ENCODE measurements at regions not wholly inside any gene's neighbourhood (a gene's known extent, or its start where the extent isn't known, plus 50 kb on each side); places are given as distances from the start of the nearest gene placed in this dataset.
A peak's percentile ranks its signal among the peaks of the same experiment; 100 is the strongest.
"Not testable (repeated sequence)": the region's sequence is repeated elsewhere in the genome, so short reads cannot be mapped to it uniquely, and the experiment has no call there.

DNA sequence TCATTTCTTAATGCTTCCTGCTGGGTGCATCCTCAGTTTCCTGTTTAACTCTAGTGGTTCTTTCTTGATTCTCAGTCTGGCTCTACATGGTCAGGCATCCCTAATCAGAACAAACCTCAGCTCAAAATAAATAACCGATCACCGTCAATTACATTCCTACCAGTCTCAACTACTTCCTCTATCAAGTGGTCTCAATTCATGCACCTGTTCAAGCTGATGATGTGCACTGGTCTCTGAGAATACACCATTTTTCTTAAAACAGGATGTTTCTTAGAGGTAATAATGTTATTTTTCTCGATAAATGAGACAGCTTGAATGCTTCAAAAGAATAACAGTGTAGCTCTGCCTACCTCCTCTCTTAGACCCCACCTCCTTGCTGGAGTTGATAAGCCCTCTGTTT lies 420.9 kb downstream of the SOCS6 start:
- DNase-seq, result no peak

DNA sequence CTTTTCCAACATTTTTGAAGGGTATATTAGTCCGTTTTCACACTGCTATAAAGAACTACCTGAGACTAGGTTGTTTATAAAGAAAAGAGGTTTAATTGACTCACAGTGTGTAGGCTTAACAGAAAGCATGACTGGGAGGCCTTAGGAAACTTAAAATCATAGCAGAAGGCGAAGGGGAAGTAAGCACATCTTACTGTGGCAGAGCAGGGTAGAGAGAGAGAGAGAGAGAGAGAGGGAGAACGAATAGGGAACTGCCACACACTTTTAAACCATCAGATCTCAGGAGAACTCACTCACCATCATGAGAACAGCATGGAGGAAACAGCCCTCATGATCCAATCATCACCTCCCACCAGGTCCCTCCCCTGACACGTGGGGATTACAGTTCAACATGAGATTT lies 420.3 kb downstream of the SOCS6 start:
- DNase-seq, result no peak

DNA sequence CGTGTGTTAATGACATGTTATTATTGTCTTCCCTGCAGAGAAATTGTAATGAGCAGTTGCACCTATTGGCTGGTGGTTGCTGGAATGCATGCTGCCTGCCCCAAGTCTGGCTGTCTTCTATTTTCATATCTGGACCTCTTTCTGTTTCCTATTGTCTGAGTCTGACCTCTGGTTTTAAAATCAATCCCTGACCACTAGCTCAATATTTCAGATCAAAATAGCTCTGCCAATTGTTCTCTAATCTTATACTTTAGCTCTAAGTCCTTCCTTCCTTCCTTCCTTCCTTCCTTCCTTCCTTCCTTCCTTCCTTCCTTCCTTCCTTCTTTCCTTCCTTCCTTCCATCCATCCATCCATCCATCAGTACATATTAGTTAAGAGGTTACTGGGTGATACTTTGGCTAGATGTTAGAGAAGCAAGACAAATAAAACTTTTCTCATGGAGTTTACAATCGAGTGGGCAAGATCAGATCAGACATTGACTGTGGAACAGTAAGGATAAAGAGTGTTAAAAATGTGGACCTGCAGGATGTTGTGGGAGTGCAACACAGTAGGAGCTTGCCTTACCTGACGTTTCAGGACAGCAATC lies 417.1 kb downstream of the SOCS6 start:
- peak in 2 of 3 experiments; percentile 31 to 79 for DNase-seq

DNA sequence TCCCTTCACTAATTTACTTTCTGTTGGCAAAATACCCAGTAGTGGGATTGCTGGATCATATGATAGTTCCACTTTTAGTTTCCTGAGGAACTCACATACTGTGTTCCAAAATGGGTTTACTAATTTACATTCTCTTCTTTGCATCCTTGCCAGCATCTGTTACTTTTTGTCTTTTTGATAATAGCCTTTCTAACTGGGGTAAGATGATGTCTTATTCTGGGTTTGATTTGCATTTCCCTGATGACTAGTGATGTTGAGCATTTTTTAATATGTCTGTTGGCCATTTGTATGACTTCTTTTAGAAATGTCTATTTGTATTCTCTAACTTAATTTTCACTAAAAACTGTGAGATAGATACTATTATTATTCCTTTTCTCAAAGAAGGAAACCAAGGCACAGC lies 411.7 kb downstream of the SOCS6 start:
- no peak for DNase-seq

DNA sequence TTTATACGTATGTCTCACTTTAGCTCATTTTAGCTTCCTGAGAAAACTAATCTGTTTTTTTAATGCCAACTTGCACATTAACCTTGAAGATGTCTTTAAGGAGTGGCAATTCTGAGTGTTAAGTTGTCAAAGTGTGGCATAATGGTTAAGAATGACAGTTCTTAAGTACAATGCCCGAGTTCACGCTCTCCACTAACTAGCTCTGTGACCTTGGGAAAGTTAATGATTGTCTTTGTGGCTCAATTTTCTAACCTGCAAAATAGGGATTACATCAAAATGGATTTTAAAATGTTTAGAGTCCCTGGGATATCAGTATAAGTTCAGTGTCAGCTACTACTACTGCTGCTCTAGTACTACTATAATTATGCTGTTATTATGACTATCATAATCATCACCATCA lies 409.7 kb downstream of the SOCS6 start:
- DNase-seq, result no peak

DNA sequence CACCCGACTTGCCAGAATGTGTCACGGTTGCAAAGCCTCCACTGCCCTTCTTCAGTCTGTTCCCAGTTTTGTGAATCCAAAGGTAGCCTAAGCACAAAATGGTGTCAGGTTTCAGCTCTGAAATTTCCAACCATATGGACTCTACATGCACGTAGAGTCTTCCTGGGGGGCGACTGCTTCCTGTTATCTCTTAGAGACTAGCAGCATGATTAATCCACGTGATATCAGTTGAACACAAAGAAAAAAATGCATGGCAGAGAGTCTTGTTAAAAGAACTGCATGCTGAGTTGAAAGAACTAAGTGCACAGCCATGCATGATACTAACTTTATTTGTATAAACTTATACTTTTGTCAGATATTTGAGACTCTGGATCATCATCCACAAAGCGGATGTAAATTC lies 404.4 kb downstream of the SOCS6 start:
- no peak for DNase-seq

DNA sequence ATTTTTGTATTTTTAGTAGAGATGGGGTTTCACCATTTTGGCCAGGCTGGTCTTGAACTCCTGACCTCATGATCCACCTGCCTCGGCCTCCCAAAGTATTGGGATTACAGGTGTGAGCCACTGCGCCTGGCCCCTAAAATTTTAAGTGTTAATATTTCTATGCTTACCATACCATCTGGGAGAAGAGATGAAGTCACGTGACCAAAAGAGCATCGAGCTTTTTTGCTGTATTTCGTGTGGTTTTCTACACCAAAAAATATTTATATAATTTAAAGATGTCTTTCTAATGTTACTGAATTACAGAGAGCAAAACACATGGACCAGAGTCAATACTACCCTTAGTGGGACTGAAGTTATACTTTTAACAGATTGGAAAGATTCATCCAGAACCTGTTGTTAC lies 400.9 kb downstream of the SOCS6 start:
- DNase-seq, result not testable (repeated sequence)

DNA sequence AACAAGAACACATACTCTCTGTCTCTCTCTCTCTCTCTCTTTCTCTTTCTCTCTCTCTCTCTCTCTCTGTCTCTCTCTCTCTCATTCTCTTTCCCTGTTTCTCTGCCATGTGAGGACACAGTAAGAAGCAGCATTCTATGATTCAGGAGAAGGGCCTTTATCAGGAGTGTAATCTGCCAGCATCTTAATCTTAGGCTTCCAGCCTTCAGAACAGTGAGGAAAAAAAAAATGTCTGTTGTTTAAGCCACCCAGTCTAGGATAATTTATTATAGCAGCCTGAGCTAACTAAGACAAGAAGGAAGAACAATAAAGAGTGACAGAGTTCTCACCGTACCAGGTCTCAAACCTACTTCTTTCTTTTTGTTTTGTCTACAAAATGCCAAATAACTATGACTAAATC lies 399.4 kb downstream of the SOCS6 start:
- no peak for DNase-seq

DNA sequence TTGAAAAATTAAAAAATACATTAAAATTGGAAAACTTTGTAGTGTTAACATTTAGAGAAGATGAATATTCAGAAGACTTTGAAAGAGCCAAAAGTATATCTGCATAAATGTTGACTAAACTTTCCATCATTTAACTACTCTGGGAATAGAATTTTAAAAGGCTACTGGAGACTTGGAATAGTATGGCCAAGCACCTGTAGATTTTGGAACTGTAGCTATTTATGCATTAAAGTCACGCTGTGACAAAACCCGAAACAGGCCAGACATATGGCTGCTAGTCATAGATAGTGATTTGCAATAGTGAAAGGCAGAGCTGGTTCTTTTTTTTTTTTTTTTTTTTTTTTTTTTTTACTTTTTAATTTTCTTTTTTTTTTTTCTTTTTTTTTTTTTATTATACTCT lies 396.0 kb downstream of the SOCS6 start:
- no peak for DNase-seq

DNA sequence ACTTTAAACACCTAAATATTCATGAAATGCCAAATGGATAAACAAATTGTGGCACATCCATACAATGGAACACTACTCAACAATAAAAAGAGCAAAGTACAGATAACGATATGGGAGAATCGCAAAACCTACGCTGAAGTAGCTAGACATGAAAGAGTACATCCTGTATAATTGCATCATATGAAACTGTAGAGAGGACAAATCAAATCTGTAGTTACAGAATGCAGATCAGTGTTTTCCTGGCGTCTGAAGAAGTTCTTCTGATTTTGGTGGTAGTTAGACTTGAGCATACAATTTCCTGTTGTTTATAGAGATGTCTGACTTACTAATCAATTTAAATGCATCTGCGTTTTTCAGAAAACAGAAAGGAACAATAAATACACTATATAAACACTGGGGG lies 394.4 kb downstream of the SOCS6 start:
- no peak for DNase-seq

DNA sequence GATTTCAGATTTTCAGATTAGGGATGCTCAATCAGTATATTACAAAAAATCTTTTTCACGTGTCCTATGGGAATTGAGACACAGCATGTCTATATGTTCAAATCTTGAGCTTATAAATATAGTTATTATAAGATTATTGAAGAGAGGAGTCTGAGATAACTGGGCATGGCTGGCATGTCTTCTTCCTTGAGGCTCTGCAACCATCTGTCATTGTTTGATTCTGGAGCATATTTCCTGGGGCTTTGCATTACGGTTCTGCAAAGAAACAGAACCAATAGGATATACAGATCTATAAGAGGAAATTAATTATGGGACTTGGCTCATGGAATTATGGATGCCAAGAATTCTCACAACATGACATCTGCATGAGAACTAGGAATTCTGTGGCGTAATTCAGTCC lies 386.1 kb downstream of the SOCS6 start:
- no peak for DNase-seq

DNA sequence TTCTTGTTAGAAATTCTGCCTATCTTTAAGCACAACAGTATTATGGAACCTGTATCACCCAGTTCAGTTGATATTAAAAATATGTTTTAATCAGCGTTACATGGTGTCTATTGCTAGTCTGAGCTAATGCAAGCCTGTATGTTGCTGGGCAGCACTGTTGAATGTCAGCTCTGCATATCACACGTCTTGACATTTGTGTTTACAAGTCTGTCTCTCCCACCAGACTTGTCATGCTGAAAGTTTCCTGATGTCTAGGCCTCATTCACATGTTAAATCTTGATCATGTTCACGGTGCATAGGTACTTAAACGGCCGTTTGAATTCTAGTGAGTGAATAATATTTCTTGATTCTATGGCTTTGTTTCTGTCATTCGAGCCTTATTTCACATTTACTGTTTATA lies 385.0 kb downstream of the SOCS6 start:
- DNase-seq, result no peak

DNA sequence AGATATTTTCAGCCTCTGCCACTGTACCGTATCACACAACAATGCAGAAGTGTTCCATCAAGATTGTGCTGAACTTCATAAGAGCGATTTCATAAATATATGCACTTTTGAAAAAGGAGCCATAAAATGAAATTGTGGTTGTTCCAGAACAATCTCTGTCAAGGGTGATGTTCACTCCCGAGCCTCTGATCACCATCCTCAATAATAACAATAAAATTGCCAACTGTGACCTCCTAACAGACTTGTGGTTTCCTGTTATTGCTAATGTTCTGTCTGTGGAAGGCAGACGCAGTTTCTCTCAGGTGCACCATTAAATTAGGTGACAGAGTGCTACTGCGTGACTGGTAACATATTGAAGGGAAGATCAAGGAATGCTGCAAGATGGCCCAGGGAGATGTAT lies 383.7 kb downstream of the SOCS6 start:
- no peak for DNase-seq

DNA sequence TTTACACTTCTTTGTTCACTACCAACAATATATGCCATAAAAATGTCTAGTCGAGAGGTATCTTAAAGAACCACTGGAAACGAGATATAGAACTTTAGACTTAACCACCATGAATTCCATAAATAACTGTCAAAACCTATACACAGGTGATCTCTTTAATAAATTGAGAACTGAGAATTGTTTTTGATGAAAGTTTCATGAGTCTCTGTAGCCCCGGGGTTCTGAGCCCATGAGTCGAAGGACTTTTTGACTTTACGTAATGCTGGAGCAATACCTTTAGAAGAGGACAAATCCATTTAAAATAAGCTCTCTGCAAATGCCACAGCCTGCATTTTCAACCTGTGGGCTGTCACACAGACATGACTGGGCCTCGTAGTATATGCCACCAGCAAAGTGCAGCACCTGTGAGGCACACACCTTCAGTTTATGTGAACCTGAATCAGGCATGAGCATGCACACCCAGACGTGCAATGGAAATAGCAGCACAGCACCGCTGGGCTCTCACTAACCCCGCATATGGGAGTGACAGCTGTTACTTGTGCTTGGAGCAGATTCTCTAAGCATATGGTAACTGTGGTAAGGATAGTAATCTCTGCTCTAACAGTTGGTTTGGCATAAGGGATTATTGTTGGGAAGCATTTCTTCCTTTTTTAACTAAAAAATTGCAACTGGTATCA lies 383.2 kb downstream of the SOCS6 start:
- DNase-seq, result no peak

DNA sequence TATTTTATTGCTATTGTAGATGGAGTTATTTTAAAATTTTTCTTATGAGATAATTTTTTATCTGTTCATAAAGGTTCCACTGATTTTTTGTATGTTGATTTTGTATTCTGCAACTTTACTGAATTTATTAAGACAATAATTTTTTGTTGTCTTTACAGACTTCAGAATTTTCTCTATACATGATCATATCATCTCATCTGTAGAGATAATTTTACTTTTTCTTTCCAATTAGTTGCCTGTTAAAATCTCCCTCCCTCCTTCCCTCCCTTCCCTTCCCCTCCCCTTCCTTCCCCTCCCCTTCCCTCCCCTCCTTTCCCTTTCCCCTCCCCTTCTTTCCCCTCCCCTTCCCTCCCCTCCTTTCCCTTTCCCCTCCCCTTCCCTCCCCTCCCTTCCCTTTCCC lies 378.1 kb downstream of the SOCS6 start:
- no peak for DNase-seq

DNA sequence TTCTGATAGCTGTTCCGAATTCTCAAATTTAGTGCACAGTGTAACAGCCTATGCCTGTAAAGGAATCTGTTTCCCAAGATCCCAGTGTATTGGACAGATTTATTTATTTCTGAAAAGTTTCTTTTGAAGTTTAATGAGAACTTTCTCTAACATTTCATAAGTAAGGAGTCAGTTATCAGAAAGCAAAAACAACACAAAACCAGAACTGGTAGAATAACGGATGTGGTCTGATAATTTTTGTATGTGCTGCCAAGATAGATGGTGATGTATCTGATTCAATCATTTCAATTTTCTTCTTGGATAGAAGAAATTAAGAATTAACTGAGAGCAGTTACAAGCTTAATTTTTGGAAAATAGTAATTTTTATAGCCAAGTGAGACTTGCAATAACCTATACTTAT lies 374.3 kb downstream of the SOCS6 start:
- DNase-seq, result no peak

DNA sequence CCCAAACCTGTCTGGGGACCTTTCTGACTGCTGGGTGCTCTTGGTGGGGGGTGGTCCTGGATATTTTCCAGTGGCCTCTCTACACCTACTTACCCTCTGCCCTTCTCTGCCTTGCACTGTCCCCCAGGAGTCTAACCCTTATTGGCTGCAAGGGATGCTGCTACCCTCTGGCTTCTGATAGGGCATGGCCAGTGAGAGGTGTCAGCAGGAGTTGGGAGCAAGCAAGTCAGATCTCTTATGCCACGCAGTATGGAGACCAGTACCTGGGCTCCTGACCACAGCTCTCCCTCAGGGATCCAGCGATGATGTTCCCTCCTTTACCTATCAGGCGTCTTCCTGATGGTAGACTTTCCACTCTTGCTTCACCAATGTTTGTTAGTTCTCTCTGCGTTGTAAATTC lies 373.7 kb downstream of the SOCS6 start:
- DNase-seq, result no peak

DNA sequence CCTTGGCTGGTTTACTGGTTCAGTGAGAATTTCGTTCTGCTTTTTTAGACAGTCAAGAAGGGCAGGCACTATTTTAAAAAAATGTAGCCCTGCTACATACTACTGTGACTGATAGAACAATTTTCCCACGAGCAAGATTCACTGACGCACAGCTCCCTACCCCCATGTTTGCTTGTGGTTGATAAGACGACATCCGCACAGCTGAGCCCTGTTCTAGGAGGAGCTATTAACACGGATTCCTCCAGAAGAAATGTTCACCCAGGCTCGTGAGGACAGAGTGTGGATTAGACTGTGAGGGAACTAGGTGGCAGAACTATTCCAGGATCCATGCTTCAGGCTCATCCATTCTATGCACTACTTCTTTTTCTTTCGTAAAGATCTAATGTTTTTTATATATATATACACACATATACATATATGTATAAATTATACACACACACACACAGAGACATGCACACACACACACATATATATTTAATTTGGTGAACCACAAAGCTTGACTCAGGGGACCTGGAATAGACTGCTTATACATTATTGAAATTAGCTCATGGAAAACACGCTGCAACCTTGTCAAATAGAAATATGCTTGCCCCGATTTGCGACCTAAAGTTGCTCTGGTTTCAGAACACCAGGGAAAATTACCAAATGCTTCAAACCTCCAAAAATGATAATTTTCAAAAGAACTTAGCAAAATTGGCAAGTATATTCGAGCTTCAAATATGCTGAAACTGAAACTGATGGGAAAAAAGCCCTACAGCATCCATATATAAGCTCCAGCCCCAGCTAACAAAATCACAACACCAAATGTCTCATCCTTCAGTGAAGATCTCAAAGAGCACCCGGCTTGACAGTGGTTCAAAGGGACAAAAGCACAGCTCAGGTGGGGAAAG lies 370.4 kb downstream of the SOCS6 start:
- DNase-seq, result no peak

DNA sequence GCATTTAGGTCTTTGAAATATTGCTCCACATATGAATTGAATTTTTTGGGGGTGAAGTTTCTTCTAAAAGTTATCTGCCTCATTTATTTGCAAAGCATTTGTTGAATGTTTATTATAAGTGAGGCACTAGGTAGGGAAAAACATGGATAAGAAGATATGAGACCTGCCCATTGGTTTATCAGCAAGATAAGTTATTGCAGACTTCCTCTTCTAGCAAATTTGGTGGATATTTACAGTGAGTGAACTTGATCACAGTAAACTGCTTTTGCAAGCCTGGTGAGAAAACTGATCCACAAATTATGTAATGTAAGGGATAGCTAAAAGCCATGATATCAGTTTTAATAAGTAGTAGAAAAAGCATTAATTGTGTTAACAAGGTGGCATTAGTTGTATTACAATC lies 364.8 kb downstream of the SOCS6 start:
- no peak for DNase-seq

DNA sequence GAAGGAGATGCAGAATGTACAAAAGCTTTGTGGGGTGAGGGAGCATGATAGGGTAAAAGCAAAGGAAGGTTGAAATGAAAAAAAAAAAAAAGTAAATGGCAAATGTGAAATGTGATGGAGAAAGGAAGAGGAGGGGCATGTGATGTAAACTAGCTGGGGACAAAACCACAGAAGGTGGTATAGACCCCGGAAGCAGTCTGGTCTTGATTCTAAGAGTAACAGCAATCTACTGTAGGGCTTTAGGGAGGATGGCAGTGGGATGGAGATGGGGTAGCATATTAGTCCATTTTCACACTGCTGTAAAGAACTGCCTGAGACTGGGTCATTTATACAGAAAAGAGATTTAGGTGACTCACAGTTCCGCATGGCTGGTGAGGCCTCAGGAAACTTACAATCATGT lies 362.0 kb downstream of the SOCS6 start:
- DNase-seq, result no peak

DNA sequence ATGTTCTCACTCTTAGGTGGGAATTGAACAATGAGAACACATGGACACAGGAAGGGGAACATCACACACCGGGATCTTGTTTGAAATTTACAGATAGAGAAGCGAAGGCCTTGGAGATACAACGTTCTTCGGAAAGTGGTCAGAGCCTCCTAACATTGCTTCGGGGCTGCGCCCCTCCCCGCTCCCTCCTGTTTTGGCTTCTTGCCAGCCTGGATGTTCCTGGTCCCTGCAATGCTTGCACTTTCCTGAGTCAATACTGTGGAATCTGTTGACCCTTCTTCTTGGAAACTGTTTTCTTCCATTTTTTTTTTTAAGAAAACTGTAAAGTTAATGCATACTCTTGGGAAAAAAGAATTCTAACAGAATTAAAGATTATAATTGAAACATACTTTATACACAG lies 360.8 kb downstream of the SOCS6 start:
- DNase-seq, result no peak

DNA sequence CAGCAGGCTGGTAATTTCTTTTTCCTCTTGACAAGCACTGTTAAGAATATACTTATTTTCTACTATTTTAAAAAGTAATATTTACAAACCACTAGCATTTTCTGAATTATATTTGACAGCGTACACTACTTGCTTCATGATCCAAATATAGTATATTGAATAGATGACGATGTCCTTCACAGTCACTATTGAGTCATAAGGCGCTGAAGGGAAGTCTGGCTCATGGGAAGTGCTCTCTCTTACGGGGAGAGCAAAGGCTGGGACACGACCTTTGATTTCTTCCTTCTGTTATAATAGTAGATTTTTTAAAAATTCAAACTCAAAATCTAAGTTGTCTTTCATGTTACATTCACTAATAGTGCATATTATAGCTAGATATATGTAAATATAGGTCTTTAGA lies 357.1 kb downstream of the SOCS6 start:
- DNase-seq, result no peak

DNA sequence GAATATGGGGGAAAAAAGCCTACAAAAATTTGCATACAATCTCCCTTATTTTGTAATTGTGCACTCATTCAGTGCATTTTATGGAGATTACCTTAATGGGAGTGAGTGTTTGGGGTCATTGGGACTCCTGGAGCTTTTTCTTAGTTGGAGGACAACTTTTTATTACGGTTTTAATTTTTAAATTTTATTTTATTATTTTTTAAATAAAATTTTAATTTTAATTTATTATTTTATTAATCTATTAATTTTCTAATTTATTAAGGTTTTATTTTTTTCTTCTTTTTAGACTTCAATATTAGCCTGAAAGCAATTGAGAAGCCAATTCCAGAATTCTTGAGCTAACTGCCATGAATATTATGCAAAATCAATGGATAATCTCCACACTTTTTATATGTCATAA lies 355.0 kb downstream of the SOCS6 start:
- DNase-seq, result no peak

DNA sequence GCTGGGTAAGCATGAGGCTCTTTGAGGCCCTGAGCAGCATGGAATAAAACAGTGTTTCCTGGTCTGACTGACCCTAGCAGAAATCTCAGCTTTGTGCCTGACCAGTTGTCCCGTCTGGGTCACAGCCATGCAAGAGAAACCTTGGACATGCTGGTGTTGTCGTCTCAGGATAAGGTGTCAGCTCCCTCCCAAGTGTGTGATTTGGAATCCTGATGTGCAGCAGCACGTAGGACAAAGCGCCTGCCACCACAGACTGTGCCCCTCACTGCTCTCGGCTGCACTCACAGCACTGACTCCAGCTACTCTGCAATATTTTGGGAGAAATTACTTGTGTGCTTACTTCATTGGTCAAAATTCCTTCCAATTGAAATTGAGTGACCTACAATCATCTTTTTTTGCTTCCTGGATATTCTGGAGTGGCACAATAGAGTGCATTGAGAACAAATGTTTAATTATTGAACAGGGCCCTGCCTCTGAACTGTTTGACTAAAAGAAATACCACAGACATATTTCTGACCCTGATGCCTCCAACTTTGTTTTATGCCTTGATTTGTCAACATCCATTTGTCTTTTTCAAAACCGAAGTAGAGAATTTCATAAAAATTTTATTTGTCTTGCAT lies 352.4 kb downstream of the SOCS6 start:
- no peak for DNase-seq
